SU-DHL-6 (cell line): ENCODE measurements at regions not wholly inside any gene's neighbourhood (a gene's known extent, or its start where the extent isn't known, plus 50 kb on each side); places are given as distances from the start of the nearest gene placed in this dataset.

ENCODE experiments used
- H2AFZ ChIP-seq: fragments of 200-600 bp; sonication (generic); 2 replicates; pipeline ENCODE4 v1.6.1; 2014; ENCODE audit warnings: low read depth, mild to moderate bottlenecking, moderate library complexity, mixed read lengths, antibody characterized with exemption, low read length; ENCODE audit not compliant: severe bottlenecking
- H3F3A ChIP-seq: fragments of 200-600 bp; shearing (Covaris generic); 2 replicates; pipeline ENCODE4 v1.6.0; 2016; ENCODE audit warnings: antibody characterized with exemption, mild to moderate bottlenecking; ENCODE audit not compliant: insufficient read depth
- H3K27ac ChIP-seq: fragments of 200-600 bp; sonication (generic); 2 replicates; pipeline ENCODE4 v1.5.1; 2016; ENCODE audit warnings: low read depth, mild to moderate bottlenecking, low read length, moderate library complexity, mixed read lengths
- H3K27me3 ChIP-seq: fragments of 200-600 bp; sonication (generic), shearing (Covaris generic); 2 replicates; pipeline ENCODE4 v1.6.0; 2014; ENCODE audit warnings: mild to moderate bottlenecking, low read length
- H3K36me3 ChIP-seq: fragments of 200-600 bp; sonication (generic); 2 replicates; pipeline ENCODE4 v1.6.1; 2014; ENCODE audit warnings: mild to moderate bottlenecking, low read length, mixed read lengths
- H3K4me2 ChIP-seq: fragments of 300-600, 200-600 bp; shearing (Covaris generic), sonication (generic); 2 replicates; pipeline ENCODE4 v1.6.0; 2014; ENCODE audit warnings: low read length, low read depth, mild to moderate bottlenecking; ENCODE audit not compliant: poor library complexity, severe bottlenecking
- H3K4me3 ChIP-seq: fragments of 200-600 bp; sonication (generic); 2 replicates; pipeline ENCODE4 v1.5.1; 2014; ENCODE audit warnings: antibody characterized with exemption, low read length, mild to moderate bottlenecking, mixed read lengths; ENCODE audit not compliant: insufficient read depth, poor library complexity, severe bottlenecking
- H3K79me2 ChIP-seq: fragments of 200-600 bp; sonication (generic); 2 replicates; pipeline ENCODE4 v1.6.1; 2014; ENCODE audit warnings: mild to moderate bottlenecking, low read length, moderate library complexity; ENCODE audit not compliant: insufficient read depth
- H3K9ac ChIP-seq: fragments of 200-600 bp; sonication (generic); 2 replicates; pipeline ENCODE4 v1.7.0; 2014; ENCODE audit warnings: mild to moderate bottlenecking, low read length
- H3K9me2 ChIP-seq: fragments of 200-600 bp; sonication (generic); replicated peaks from 2 replicates; pipeline ENCODE4 v1.6.1; 2014; ENCODE audit warnings: low read length; ENCODE audit not compliant: insufficient read depth
- H3K9me3 ChIP-seq: fragments of 200-600 bp; sonication (generic); 2 replicates; pipeline ENCODE4 v1.6.1; 2014; ENCODE audit warnings: low read length, mixed read lengths; ENCODE audit not compliant: insufficient read depth
- H4K20me1 ChIP-seq: fragments of 200-600 bp; sonication (generic); 2 replicates; pipeline ENCODE4 v1.6.1; 2014; ENCODE audit warnings: low read depth, mild to moderate bottlenecking, antibody characterized with exemption, low read length, moderate library complexity, mixed read lengths
- EZH2phosphoT487 ChIP-seq: fragments of 200-600 bp; sonication (generic), shearing (Covaris generic); conservative IDR thresholded peaks from 2 replicates; pipeline ENCODE4 v1.6.1; 2018; ENCODE audit warnings: mild to moderate bottlenecking, antibody characterized with exemption, low read length, moderate library complexity, mixed read lengths
- TF ChIP-seq, protein P1 (sequence below): fragments of 200-600 bp; sonication (generic); IDR thresholded peaks from one replicate; pipeline ENCODE4 v1.5.1; 2017; ENCODE audit warnings: antibody characterized with exemption, mild to moderate bottlenecking, low read length, moderate library complexity; ENCODE audit not compliant: insufficient read depth, poor library complexity, severe bottlenecking

DNA sequence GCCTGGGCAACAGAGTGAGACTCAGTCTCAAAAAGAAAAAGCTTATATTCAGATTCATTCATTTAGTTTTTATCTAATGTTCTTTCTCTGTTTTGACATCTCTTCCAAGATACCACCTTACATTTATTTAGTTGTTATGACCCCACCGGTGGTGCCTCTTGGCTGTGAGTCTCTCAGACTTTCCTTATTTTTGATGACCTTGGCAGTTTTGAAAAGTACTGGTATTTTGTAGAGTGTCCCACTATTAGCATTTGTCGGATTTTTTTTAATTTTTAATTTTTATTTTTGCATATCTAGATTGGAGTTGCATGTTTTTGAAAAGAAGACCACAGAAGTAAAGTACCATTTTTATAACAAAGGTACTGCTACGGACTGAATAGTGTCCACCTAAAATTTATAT is 351.7 kb upstream of the KYNU start:
- no peaks in the 10 kb centered on the region for H3K9me2 ChIP-seq
- no peaks in the 10 kb centered on the region for H3K79me2 ChIP-seq
- H3K9me3 ChIP-seq = no peaks in the 10 kb centered on the region
- TF ChIP-seq EZH2phosphoT487 = no peak
- TF ChIP-seq, protein P1, sequence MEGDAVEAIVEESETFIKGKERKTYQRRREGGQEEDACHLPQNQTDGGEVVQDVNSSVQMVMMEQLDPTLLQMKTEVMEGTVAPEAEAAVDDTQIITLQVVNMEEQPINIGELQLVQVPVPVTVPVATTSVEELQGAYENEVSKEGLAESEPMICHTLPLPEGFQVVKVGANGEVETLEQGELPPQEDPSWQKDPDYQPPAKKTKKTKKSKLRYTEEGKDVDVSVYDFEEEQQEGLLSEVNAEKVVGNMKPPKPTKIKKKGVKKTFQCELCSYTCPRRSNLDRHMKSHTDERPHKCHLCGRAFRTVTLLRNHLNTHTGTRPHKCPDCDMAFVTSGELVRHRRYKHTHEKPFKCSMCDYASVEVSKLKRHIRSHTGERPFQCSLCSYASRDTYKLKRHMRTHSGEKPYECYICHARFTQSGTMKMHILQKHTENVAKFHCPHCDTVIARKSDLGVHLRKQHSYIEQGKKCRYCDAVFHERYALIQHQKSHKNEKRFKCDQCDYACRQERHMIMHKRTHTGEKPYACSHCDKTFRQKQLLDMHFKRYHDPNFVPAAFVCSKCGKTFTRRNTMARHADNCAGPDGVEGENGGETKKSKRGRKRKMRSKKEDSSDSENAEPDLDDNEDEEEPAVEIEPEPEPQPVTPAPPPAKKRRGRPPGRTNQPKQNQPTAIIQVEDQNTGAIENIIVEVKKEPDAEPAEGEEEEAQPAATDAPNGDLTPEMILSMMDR = no peak
- no peak overlapping the region for H3K4me2 ChIP-seq
- no peaks in the 10 kb centered on the region for H3F3A ChIP-seq
- H3K36me3 ChIP-seq = no peaks in the 10 kb centered on the region
- H3K27me3 ChIP-seq = no peaks in the 10 kb centered on the region
- H3K9ac ChIP-seq = no peak overlapping the region
- H3K4me3 ChIP-seq = no peak overlapping the region
- H3K27ac ChIP-seq = no peak overlapping the region
- no peaks in the 10 kb centered on the region for H4K20me1 ChIP-seq
- H2AFZ ChIP-seq = no peak overlapping the region

DNA sequence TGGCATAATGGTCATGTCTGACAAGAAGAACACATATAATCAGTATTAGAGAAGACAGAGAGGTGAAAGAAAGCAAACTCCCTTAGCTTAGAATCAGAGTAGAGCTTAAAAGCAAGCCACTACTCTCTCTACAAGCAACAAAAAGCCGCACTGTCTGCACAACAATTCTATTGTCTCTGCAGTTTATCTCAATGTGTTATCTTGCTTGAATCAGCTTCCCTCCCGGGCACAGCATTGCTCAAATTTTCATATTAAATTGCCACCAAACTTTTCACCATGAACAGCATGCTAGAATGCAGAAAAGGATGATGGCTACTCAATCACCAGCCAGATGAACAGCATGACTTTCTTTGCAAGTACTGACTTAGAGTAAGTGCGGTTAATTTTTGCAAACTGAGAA is 356.0 kb upstream of the KYNU start:
- no peaks in the 10 kb centered on the region for H3K79me2 ChIP-seq
- H3K9me3 ChIP-seq = no peaks in the 10 kb centered on the region
- TF ChIP-seq EZH2phosphoT487 = no peak
- TF ChIP-seq, protein P1 = no peak
- H3K36me3 ChIP-seq = no peaks in the 10 kb centered on the region
- H3K27me3 ChIP-seq = no peaks in the 10 kb centered on the region
- H2AFZ ChIP-seq = no peak overlapping the region
- H3K27ac ChIP-seq = no peak overlapping the region
- no peak overlapping the region for H3K4me2 ChIP-seq
- no peaks in the 10 kb centered on the region for H3K9me2 ChIP-seq
- H3K4me3 ChIP-seq = no peak overlapping the region
- H3K9ac ChIP-seq = no peak overlapping the region
- no peaks in the 10 kb centered on the region for H4K20me1 ChIP-seq
- no peaks in the 10 kb centered on the region for H3F3A ChIP-seq

DNA sequence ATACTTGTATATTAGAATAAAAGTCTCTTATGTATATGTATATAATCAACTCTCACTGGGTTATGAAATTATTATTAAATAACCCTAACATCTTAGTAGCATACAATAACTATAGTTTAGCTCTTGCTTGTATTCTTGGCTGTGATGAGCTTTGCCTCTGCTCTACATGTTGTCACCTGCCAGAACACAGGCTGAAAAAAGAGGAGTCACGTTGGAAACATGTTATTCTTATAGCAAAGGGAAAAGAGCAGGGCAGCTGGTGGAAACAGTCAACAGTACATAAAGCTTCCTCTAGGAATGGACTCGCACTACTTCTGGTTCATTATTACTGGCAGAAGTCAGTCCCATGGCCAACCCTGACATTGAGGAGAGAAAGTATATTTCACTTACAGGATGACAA is 362.0 kb upstream of the KYNU start:
- Histone ChIP-seq H3K4me2 (no peak overlapping the region), H4K20me1 (no peaks in the 10 kb centered on the region), H3K27me3 (no peaks in the 10 kb centered on the region), H3K9me2 (no peaks in the 10 kb centered on the region), H3K9me3 (no peaks in the 10 kb centered on the region), H3K79me2 (no peaks in the 10 kb centered on the region), H3K9ac (no peak overlapping the region), H3K4me3 (no peak overlapping the region), H2AFZ (no peak overlapping the region), H3K36me3 (no peaks in the 10 kb centered on the region), H3K27ac (no peak overlapping the region), H3F3A (no peaks in the 10 kb centered on the region)
- TF ChIP-seq, protein P1 = no peak
- TF ChIP-seq EZH2phosphoT487 = no peak

DNA sequence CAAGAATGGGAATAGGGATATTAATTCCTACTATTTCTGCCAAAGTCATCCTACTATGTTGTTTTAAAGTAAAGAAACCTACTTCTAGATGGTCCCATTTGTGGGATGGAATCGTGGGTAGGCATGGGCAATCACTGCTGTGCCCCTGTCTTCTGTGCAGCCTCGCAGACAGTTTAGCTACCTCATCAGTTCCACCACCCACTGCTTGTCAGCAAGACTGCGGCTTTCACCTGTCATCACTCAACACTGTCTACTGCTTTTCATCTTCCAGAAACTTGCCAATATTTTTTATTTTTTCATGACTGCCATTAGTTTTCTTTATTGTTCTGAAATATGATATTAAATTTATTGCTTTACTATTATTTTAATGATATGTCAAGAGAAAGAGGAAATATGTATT is 368.1 kb upstream of the KYNU start:
- H3K36me3 ChIP-seq = no peaks in the 10 kb centered on the region
- H3F3A ChIP-seq = no peaks in the 10 kb centered on the region
- no peaks in the 10 kb centered on the region for H3K79me2 ChIP-seq
- no peaks in the 10 kb centered on the region for H3K27me3 ChIP-seq
- H3K9me2 ChIP-seq = no peaks in the 10 kb centered on the region
- H3K9ac ChIP-seq = no peak overlapping the region
- H3K9me3 ChIP-seq = no peaks in the 10 kb centered on the region
- no peak overlapping the region for H3K4me2 ChIP-seq
- no peaks in the 10 kb centered on the region for H4K20me1 ChIP-seq
- H3K27ac ChIP-seq = no peak overlapping the region
- TF ChIP-seq, protein P1 = no peak
- no peak for TF ChIP-seq EZH2phosphoT487
- H3K4me3 ChIP-seq = no peak overlapping the region
- no peak overlapping the region for H2AFZ ChIP-seq
